Astrocyte of the cerebellum (primary cell): ENCODE measurements at regions not wholly inside any gene's neighbourhood (a gene's known extent, or its start where the extent isn't known, plus 50 kb on each side); places are given as distances from the start of the nearest gene placed in this dataset.

ENCODE experiments used
- DNase-seq: peaks from one replicate; pipeline ENCODE4 v3.0.0-alpha.2; 2011; ENCODE audit warnings: low read depth
- H3K4me3 ChIP-seq: 2 replicates; pipeline ENCODE4 v1.5.1; 2011; ENCODE audit warnings: mild to moderate bottlenecking, low read depth, low read length, moderate library complexity
- in situ Hi-C: cut with HindIII; loops from 2 replicates; pipeline ENCODE4 v1.10.0; 2017; ENCODE audit warnings: low sequenced_read_pairs
- TF ChIP-seq, protein P1 (sequence below): IDR thresholded peaks from 2 replicates; pipeline ENCODE4 v1.5.1; 2012; ENCODE audit warnings: low read length, low read depth, moderate library complexity, mild to moderate bottlenecking; ENCODE audit errors: missing control alignments

DNA sequence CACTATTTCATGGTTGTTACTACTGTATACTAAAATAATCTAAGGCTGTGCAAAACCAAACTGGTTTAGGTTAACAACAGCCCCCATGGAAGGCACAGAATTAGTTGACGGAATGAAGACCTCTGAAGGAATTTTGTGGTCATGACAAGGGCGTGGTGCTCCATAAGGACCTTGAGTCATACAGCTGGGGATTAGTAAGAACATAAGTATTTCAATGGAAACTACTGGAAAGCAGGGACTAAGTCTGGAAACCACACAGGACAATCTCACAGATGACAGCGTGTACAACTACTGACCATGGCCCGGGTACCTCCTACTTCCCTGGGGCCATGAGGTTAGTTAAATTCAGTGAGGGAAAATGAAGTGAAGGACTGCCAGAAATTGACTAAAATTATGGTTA, 98.5 kb upstream of the PLEKHA5 start:
- in situ Hi-C loops = no loop called here
- H3K4me3 ChIP-seq = no peak overlapping the region
- TF ChIP-seq, protein P1, sequence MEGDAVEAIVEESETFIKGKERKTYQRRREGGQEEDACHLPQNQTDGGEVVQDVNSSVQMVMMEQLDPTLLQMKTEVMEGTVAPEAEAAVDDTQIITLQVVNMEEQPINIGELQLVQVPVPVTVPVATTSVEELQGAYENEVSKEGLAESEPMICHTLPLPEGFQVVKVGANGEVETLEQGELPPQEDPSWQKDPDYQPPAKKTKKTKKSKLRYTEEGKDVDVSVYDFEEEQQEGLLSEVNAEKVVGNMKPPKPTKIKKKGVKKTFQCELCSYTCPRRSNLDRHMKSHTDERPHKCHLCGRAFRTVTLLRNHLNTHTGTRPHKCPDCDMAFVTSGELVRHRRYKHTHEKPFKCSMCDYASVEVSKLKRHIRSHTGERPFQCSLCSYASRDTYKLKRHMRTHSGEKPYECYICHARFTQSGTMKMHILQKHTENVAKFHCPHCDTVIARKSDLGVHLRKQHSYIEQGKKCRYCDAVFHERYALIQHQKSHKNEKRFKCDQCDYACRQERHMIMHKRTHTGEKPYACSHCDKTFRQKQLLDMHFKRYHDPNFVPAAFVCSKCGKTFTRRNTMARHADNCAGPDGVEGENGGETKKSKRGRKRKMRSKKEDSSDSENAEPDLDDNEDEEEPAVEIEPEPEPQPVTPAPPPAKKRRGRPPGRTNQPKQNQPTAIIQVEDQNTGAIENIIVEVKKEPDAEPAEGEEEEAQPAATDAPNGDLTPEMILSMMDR = no peak
- peak; percentile 55 for DNase-seq

DNA sequence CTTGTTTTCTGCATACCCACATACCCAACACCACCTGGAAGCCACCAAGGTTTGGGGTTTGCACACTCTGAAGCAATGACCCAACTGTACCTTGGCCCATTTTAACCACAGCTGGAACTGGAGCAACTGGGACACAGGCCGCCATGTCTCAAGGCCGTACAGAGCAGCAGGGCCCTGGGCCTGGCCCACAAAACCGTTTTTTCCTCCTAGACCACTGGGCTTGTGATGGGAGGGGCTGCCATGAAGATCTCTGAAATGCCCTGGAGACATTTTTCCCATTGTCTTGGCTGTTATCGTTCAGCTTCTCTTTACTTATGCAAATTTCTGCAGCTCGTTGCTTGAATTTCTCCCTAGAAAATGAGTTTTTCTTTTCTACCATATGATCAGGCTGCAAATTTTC, 96.7 kb upstream of the PLEKHA5 start:
- TF ChIP-seq, protein P1 = no peak
- no peak overlapping the region for H3K4me3 ChIP-seq
- DNase-seq = no peak
- in situ Hi-C loops = no loop called here

DNA sequence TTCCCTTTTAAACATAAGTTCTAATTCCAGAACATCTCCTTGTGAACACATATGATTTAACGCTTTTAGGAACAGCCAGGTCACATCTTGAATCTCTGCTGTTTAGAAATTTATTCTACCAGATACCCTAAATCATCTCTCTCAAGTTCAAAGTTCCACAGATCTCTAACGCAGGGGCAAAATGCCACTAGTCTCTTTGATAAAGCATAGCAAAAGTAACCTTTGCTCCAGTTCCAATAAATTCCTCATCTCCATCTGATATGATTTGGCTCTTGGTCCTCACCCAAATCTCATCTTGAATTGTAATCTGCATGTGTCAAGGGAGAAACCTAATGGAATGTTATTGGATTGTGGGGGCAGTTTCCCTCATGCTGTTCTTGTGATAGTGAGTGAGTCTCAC, 96.3 kb upstream of the PLEKHA5 start:
- H3K4me3 ChIP-seq = no peak overlapping the region
- in situ Hi-C loops = no loop called here
- TF ChIP-seq, protein P1 = no peak
- no peak for DNase-seq

DNA sequence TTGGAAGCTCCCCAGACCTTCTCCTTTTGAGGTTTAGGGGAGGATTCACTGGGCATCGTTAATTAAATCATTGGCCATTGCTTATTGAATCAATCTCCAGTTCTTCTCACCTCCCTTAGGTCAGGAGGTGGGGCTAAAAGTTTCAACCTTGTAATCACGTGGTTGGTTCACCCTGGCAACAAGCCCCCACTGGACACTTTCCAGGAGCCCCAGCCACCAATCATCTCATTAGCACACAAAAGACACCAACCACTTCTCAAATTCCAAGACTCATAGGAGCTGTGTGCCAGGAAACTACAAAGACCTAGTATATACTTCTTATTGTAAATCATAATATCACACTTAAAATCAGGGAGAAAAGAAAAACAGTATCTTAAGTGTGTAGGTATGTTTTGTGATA, 94.6 kb upstream of the PLEKHA5 start:
- in situ Hi-C loops = no loop called here
- H3K4me3 ChIP-seq = no peak overlapping the region
- TF ChIP-seq, protein P1 = no peak
- DNase-seq = no peak

DNA sequence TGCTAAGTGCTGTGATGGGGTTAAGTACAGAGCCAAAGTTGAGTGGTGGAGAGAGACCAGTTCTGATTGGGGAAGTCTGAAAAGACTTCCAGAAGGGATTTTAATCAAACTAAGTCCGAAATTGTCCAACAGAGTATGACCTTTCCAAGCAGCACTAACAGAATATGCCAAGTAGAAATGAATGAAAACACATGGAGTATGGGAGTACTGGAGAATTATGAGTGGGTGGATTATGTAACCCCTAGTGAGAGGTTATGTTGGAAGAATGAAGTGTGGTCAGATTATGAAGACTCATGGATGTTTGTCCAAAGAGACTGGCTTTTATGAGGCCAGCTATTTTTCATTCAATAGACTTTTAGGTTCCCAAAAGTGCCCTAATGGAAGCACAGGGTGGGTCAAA, 94.0 kb upstream of the PLEKHA5 start:
- no peak for DNase-seq
- no peak overlapping the region for H3K4me3 ChIP-seq
- in situ Hi-C loops = no loop called here
- TF ChIP-seq, protein P1 = no peak

DNA sequence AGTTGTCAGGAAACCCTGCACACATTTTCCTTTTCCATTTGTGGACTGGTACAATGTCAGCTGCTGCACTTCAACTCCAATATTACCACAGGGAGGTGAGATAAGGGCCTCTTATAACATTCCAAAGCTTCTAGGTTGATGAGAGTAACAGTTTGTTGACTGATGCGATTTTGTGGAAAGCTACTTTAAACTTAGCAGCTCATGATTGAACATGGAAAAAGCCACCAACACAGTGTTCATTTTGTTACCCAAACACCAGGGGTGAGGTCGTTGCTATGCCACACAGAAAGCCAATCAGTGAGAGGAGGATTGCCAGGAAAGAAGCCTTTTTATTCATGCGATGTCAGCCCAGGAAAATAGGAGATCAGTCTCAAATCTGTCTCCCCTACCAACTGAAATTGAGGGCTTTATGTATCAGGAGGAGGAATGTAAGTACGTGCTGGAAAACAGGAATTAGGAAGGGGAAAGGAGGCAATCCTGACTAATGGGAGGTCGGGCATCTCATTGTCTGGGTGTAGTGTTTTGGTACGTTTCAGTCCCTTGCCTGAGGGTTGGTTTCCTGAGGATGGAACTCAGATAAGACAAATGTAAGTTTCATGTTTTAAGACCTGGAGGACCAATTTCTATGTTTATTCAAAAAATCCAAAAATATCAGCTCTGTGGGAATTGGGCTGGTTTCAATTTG, 92.7 kb upstream of the PLEKHA5 start:
- in situ Hi-C loops = no loop called here
- DNase-seq = no peak

More for the DNA sequence above, 92.7 kb upstream of the PLEKHA5 start:
- TF ChIP-seq, protein P1 = no peak
- no peak overlapping the region for H3K4me3 ChIP-seq
